GM12872 (cell line): ENCODE measurements at regions not wholly inside any gene's neighbourhood (a gene's known extent, or its start where the extent isn't known, plus 50 kb on each side); places are given as distances from the start of the nearest gene placed in this dataset.

Experiments
- TF ChIP-seq, protein P1 (sequence below): IDR thresholded peaks from 3 replicates; pipeline ENCODE4 v1.5.1; 2011; ENCODE audit warnings: low read depth, mild to moderate bottlenecking, low read length, moderate library complexity; ENCODE audit not compliant: insufficient read depth

DNA sequence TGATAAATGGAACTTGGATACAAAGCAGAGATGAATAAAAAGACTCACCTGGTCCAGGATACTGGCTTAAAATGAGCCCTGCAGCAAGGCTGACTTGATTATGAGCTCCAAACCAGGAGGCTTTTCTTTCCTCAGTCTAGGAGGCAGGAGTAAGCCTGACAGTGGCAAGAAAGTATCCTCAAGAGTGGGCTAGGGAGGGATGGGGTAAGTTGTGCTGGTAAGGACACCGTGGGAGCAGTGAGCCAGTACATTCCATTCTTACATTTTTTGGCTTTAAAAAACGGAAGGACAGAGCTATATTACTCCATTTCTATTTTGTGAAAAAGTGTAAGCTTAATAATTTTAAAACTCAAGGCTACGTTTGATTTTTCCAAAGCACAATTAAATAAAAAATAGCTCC, 187.1 kb upstream of the DDI1 start:
- TF ChIP-seq, protein P1, sequence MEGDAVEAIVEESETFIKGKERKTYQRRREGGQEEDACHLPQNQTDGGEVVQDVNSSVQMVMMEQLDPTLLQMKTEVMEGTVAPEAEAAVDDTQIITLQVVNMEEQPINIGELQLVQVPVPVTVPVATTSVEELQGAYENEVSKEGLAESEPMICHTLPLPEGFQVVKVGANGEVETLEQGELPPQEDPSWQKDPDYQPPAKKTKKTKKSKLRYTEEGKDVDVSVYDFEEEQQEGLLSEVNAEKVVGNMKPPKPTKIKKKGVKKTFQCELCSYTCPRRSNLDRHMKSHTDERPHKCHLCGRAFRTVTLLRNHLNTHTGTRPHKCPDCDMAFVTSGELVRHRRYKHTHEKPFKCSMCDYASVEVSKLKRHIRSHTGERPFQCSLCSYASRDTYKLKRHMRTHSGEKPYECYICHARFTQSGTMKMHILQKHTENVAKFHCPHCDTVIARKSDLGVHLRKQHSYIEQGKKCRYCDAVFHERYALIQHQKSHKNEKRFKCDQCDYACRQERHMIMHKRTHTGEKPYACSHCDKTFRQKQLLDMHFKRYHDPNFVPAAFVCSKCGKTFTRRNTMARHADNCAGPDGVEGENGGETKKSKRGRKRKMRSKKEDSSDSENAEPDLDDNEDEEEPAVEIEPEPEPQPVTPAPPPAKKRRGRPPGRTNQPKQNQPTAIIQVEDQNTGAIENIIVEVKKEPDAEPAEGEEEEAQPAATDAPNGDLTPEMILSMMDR: no peak

DNA sequence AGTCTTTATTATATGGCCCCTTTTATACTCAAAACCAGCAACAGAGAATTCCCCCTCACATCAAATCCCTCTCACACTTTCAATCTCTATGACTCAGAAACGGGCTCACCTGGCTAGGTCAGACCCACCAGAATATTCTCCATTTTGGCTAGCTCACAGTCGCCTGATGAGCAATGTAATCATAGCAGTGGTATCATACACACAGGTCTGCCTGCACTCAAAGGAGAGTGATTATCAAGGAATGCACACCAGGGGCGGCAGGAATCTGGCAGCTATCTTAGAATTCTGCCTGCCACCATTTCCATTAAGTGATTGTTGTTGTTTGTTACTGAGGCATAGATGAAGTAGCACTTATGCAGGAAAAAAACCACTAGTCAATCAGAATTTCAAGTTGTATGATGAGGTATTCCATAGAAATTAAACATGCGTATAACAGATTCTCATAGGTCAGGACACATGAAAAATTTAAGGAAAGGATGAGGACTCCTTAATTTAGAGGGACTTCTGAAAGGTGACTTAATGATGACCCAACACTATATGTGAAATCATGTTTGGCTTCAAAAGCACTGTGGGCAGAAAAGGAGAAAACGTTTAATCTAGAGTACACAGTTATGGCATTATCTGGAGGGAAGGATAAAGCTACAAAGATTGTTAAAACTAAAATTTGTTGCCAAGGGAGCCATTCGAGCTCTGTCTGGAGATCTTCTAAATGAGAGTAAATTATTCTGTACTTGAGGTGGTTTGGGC, 185.8 kb upstream of the DDI1 start:
- TF ChIP-seq, protein P1: no peak

DNA sequence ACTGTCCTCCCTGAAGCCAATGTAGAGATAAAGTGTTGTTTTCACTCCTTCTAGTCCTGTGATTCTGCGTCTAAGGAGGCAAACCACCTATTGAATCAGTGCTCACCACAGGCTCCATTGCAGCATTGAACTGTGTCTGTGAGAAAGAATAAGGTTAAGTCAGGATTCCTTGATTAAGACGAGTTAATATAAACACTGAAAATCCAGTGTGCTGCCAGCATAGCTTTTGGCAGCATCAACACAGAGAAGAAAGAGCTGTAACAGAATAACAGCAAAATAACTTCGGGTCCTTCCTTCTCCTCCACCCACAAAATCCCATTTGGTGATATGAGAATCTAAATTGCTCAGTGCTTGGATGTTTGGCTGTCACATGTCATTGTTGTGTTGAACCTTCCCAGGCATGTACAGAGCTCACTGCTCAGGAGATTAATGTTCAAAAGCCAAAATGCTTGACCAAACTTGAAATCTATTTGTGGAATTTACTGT, 185.2 kb upstream of the DDI1 start:
- TF ChIP-seq, protein P1: no peak
